ENCODE measurements at regions not wholly inside any gene's neighbourhood (a gene's known extent, or its start where the extent isn't known, plus 50 kb on each side); places are given as distances from the start of the nearest gene placed in this dataset.

- no peaks in the 10 kb centered on the region for H3K4me1 Mint-ChIP-seq (ENCODE audit: low read depth)
- no peaks in the 10 kb centered on the region; the same call in 1 of the 2 replicates for H3K36me3 Mint-ChIP-seq (ENCODE audit: low read depth)
- TF ChIP-seq CTCF (IDR thresholded peaks at IDR 0.05), result no peak
- no peak overlapping the region for H3K27ac Mint-ChIP-seq
- no peak overlapping the region for H3K4me3 Mint-ChIP-seq
- no peak for DNase-seq
- H3K27me3 Mint-ChIP-seq (ENCODE audit: insufficient read depth), result peaks cover 33% of the 10 kb centered on the region
- peaks cover 9% of the 10 kb centered on the region; the same call in 1 of the 2 replicates for H3K9me3 Mint-ChIP-seq
These were observed 172.5 kb downstream of the BAMBI start for GRCh38 chr10:28849821-28850220.

GRCh38 chr10:28850784-28851183 lies 173.5 kb downstream of the BAMBI start:
- no peak overlapping the region for H3K4me3 Mint-ChIP-seq
- no peak for DNase-seq
- no peak overlapping the region for H3K27ac Mint-ChIP-seq
- H3K9me3 Mint-ChIP-seq, result peaks cover 9% of the 10 kb centered on the region; the same call in 1 of the 2 replicates
- H3K27me3 Mint-ChIP-seq (ENCODE audit: insufficient read depth), result peaks cover 34% of the 10 kb centered on the region
- H3K36me3 Mint-ChIP-seq (ENCODE audit: low read depth), result no peaks in the 10 kb centered on the region; the same call in 1 of the 2 replicates
- no peak for TF ChIP-seq CTCF (IDR thresholded peaks at IDR 0.05)
- H3K4me1 Mint-ChIP-seq (ENCODE audit: low read depth), result no peaks in the 10 kb centered on the region

- peaks cover 19% of the 10 kb centered on the region for H3K27me3 Mint-ChIP-seq (ENCODE audit: insufficient read depth)
- TF ChIP-seq CTCF (IDR thresholded peaks at IDR 0.05), result no peak
- H3K4me3 Mint-ChIP-seq, result no peak overlapping the region
- peaks cover 19% of the 10 kb centered on the region for H3K9me3 Mint-ChIP-seq
- no peak overlapping the region for H3K27ac Mint-ChIP-seq
- H3K4me1 Mint-ChIP-seq (ENCODE audit: low read depth), result no peaks in the 10 kb centered on the region
- H3K36me3 Mint-ChIP-seq (ENCODE audit: low read depth), result peaks cover 5% of the 10 kb centered on the region; the same call in 1 of the 2 replicates
- DNase-seq, result no peak
These were observed 175.9 kb downstream of the BAMBI start for GRCh38 chr10:28853195-28853594.

- DNase-seq, result no peak
These were observed 179.8 kb downstream of the BAMBI start for GRCh38 chr10:28857164-28857563.

GRCh38 chr10:28858646-28859045 lies 181.3 kb downstream of the BAMBI start:
- no peak for TF ChIP-seq CTCF (IDR thresholded peaks at IDR 0.05)
- no peak overlapping the region for H3K27ac Mint-ChIP-seq
- H3K27me3 Mint-ChIP-seq (ENCODE audit: insufficient read depth), result peaks cover 5% of the 10 kb centered on the region
- peaks cover 5% of the 10 kb centered on the region; the same call in 1 of the 2 replicates for H3K36me3 Mint-ChIP-seq (ENCODE audit: low read depth)
- no peak overlapping the region for H3K4me3 Mint-ChIP-seq
- H3K4me1 Mint-ChIP-seq (ENCODE audit: low read depth), result no peaks in the 10 kb centered on the region
- H3K9me3 Mint-ChIP-seq, result peaks cover 15% of the 10 kb centered on the region
- no peak for DNase-seq

More at GRCh38 chr10:28857164-28857563, 179.8 kb downstream of the BAMBI start:
- Mint-ChIP-seq H3K27me3 (ENCODE audit: insufficient read depth) (peaks cover 11% of the 10 kb centered on the region), H3K36me3 (ENCODE audit: low read depth) (peaks cover 5% of the 10 kb centered on the region; the same call in 1 of the 2 replicates), H3K4me3 (no peak overlapping the region), H3K4me1 (ENCODE audit: low read depth) (no peaks in the 10 kb centered on the region), H3K27ac (no peak overlapping the region), H3K9me3 (peaks cover 15% of the 10 kb centered on the region)
- TF ChIP-seq CTCF (IDR thresholded peaks at IDR 0.05), result no peak

GRCh38 chr10:28859791-28860190 lies 182.5 kb downstream of the BAMBI start:
- Mint-ChIP-seq H3K4me1 (ENCODE audit: low read depth) (no peaks in the 10 kb centered on the region), H3K36me3 (ENCODE audit: low read depth) (peaks cover 5% of the 10 kb centered on the region; the same call in 1 of the 2 replicates), H3K9me3 (peaks cover 15% of the 10 kb centered on the region), H3K27me3 (ENCODE audit: insufficient read depth) (peaks cover 5% of the 10 kb centered on the region), H3K27ac (no peak overlapping the region), H3K4me3 (no peak overlapping the region)
- no peak for DNase-seq
- no peak for TF ChIP-seq CTCF (IDR thresholded peaks at IDR 0.05)

Measured in HFFc6 (cell line).